NCI-H2107 treated with DMSO at 0.1 percent for 48 hours (cell line): ENCODE measurements at regions not wholly inside any gene's neighbourhood (a gene's known extent, or its start where the extent isn't known, plus 50 kb on each side); places are given as distances from the start of the nearest gene placed in this dataset.
A peak's percentile ranks its signal among the peaks of the same experiment; 100 is the strongest.

Experiments
- DNase-seq: peaks from one replicate; lab custom pipeline; 2025; ENCODE audit not compliant: unreplicated experiment; lab: John Stamatoyannopoulos, UW

DNA sequence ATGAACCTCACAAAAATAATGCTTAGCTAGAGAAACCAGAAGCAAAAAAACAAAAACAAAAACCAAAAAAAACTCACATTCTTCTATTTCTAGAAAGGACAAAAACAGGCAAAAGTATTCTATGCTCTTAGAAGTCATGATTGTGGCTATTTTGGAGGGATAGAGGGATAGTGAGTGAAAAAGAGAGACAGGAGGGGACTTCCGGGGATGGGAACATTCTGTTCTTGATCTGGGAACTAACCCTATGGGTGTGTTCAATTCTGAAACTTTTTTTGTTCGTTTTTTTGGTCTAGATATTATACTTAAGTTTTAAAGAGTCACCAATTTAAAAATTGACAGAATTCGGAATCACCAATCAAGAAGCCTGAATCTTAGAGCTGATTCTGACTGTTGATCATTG is 120.0 kb upstream of the TPM1 start:
- DNase-seq, result no peak

DNA sequence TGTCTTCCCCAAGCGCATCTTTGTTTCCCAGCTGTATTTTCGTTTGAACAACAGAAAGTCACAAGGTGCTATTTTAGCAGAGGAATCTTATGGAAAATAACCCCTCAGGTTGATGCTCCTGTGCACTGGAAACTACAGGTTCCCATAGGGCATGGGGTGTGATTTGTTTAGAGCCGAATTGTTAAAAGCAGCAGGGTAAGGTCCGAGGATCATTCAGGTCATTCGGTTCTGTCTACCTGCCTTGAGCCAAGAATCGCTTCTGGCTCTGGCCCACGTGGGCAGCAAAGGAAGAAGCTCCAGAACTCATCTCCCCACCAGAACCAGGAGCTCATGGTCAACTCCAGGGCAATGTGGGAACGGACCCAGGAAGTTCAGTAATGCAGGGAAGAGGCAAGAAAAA is 116.7 kb upstream of the TPM1 start:
- DNase-seq, result no peak

DNA sequence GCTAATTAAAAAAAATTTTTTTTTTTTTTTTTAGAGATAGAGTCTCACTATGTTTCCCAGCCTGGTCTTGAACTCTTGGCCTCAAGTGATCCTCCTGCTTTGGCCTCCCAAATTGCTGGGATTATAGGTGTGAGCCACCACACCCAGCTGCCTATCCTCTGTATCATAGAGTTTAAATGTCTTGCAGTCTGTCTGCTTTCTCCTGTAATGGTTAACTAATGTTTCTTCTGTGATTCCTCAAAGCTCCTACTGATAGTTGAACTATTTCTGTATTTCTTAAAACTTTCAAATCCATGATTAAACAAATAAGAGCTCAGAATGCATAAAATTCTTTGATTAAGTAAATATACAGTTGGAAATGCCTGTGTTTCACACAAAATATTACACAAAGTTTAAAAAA is 115.4 kb upstream of the TPM1 start:
- no peak for DNase-seq

DNA sequence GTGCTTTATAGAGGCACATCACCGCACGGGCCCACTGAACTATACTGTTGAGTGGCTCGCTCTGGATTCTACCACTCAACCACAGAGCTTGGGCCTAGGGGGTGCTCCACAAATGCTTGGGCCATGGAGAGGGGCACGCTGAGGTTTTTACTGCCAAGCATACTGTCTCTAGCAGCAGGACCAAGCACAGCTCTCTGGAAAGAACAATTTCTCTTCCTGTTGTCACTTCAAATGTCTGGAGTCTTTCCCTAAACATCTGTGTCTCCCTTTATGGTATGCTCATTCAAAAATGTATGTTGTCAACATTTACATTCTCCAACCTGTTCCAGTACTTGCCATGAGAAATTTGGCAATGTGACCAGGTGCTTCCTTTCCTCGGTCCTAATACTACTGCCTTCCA is 114.7 kb upstream of the TPM1 start:
- DNase-seq, result no peak

DNA sequence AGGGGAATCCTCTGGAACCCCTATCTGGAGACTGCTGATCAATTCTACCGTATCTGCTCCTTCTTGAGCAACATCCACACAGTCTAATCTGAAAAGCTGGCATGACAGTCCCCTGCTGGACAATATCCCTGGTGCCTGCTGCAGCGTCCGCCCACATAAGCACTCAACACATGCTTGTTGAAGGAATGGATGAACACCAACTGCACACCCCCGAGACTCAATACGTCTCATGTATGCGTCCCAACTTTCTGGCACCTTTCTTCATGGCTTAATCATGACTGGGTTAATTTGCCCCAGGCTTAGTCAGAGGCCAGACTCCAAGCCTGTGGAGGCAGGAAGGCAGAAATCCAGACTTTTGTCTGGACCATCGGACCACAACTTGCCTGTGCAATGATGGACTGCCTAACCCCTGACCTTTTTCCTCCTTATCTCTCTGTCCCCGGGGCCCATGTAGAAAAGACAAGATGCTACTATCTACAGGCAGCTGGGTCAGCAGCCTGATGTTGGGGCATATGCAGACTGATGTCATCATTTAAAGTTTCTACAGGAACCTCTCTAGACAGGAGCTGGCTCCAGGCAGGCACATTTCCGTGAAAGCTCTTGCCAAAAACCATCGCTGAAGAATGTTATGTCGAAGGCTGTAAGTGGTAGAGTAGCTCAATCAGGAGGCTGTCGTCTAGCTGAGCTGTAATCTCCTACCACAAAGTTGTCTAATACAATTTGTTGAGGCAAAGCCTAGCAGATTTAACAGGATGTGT is 114.1 kb upstream of the TPM1 start:
- DNase-seq, result no peak

DNA sequence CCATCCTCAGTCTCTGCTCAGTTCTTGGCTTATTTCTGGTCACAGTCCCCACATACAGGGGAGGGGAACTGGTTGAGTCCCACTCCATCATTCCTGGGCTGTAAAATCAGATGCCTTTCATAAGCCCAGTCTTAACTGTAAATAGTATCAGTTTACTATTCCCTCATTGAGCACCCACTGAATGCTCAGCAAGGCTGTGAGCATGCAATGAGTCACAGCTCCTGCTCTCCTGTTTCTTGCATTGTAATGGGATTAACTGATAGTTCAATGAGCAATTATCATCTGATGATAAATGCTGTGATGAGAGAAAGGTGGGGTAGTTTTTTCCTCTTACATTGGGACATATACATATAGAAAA is 113.6 kb upstream of the TPM1 start:
- no peak for DNase-seq

DNA sequence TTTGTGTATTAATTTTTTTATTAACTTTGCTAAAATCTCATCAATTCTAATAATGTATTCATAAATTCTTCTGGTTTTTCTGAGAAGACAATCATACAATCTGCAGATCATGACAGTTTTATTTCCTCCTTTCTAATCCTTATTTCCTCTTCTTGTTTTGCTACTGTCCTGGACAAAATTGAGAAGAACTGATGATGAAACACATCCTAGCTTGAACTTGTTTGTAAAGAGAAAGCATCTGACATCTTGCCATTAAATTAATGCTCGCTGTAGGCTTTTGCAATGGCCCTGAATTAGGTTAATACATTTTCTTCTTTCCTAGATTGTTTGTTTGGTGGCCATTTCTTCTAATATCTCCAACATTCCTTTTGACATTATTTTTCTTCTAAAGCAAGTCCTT is 110.9 kb upstream of the TPM1 start:
- DNase-seq, result no peak

DNA sequence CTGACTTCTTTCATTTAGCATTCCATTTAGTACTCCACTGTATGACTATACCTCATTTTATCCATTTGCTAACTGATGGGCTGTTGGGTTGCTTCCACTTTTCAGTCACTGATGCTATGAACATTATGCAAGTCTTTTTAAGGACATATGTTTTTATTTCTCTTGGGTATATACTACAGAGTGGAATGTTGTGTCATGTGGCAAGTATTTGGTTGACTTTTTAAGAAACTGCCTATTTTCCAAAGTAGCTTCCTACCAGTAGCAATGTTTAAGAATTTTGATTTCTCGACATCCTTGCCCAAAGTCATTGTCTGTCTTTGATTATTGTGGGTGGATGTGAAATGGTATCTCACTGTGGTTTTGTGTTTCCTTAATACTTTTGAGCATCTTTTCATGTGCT is 110.1 kb upstream of the TPM1 start:
- no peak for DNase-seq

DNA sequence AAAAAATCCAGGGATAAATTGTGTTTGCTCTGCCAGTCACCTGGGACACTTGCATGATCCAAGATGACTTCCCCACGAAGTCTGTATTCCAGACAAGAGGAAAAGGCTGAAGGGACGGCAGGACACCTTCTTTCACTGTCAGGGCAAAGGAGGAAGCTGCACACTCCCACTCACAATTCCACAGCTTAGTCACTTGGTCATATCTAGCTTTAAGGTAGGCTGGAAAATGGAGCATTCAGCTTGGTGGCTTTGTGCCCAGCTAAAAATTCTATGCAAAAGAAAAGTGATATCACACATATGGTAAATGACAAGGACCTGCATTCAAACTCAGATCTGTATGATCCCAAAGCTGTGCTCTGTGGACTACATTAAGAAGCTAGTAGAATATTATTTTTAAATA is 109.2 kb upstream of the TPM1 start:
- DNase-seq, result no peak

DNA sequence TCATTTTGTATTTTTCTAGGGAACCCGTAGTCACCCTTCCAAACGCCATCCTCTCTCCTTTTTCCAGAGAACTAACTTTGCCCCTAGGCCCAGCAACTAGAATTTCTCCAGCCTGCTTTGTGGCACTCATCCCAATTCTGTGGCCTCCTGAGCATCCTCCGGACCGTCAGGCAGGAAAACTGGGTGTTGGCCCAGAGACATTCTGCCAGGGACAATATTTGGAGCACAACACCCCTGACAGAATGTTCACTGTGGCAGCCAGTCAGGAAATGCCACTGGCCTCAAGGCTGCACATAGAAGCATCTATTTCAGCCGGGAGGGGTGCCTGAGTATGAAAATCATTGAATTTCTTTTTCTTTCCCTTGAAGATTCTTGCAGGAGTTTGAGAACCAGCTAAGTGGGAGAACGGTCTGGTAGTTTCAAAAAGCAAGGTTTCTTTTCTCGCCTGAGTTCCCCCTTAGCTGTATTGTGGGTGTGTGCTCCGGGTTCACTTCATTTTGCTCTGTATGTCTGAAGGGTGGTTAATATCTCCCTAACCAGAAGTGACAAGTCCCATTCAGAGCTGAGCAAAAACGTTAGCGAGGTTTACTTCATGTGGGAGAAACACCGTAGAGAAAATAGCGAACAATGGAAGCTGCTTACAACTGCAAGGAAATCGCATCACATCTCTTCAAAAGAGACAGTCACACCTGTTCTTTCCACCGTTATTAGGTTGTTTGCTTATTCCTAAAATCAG is 108.1 kb upstream of the TPM1 start:
- no peak for DNase-seq

DNA sequence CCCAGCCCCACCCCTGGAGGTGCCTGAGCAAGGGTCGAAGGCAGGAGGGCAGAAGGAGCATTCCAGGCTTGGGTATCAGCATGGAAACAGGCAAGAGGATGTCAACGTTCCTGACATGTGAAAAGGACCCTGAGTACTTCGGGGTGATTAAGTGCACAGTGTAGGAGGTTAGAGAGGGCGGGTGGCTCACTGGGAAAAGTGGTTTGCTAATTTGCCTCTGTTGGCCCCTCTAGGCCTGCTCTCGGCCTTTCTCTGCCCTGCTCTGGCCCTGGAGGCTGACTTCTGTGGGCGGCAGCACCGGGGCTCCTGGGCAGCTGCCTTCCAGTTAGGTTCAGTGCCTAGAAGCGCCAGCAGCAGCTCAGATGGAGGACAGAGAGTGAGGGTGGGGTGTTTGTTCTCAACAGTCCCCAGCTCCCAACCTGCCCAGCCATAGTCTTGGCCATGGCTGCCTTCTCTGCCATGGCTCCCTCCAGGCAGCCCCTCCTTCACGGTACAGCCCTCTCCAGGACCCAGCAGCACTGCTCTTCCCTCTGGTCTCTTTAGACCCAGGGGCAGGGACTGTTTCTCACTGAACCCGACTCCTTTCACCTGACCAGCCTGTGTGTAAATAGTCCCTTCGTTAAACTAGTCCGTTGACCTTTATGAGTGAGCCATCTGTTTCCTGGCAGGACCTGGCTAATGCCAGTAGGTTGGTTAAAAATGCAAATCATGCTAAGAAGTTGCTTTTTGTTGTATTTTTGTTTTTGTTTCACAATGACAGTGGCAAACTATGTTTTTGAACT is 107.1 kb upstream of the TPM1 start:
- DNase-seq, result no peak

DNA sequence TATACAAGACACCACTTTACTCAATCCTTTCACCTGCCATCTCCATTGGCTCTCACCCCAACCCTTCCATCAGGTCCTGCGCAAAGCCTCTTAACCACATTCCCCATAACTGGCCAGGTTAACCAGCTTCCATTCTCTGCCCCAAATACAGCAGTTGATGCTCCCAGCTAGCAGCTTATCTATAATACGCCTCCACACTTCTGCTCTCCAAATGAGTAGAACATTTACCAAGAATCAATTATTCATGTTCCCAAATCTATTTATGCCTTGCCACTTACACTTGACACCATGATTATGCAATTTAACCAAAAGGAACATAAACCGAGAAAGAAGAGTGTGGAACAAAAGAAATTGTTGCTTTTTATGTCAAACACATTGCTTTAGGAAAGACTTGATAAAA is 103.7 kb upstream of the TPM1 start:
- DNase-seq, result no peak

DNA sequence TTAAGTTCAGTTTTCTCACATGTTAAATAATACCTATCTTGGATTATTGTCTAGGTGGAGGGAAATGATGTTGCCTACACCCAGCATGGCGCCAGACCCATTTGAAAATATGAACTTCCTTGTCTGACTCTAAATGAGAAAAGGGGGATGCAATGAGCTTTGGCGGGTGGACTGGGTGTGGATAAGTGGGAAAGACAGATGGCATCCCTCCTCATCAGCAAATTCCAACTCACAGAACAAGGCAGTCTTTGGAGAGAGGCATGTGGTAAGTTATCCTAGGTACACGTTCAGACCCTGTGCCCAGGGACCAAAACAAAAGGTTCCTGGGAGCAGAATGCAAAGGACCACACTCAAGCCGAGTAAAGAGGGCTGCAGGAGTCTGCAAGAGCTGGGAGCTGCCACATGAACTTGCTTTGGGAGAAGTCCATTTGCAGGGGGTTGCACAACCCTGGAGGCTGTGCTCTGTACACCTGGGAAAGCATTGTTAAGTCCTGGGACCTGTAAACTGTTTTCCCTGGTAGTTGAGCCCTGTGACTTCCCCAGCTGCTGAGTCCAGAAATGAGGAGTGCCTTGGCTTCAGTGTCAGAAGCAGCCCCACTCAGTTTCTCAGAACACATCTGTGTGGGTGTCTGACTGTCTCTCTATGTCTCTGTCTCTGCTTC is 102.3 kb upstream of the TPM1 start:
- DNase-seq, result no peak

DNA sequence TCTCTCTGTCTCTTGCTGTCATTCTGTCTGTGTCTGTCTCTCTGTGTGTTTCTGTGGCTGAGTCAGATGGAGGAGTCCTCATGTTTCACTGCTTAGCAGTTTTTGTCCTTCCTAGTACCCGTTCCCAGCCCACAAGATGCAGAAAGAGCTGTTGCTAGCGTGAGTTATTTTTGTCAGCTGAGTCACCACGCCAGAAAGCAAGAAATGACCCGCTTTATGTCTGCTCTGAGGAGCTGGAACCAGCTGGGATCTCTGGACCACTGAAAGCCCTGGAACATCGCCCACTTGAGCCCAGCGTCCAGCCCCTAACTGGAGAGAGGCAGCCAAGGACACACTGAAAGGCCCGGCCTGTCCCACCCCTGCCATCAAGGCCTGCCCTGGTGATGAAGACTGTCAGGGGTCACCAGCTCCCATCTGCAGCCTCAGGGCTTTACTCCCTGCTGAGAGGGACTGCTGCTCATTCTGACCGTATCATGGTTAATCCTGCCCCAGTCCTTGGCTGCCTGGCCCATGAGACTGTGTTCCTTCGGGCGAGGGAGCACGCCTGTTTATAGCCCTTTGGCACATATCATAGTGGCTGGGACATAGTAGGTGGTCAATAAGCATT is 101.7 kb upstream of the TPM1 start:
- DNase-seq, result peak; percentile 7

DNA sequence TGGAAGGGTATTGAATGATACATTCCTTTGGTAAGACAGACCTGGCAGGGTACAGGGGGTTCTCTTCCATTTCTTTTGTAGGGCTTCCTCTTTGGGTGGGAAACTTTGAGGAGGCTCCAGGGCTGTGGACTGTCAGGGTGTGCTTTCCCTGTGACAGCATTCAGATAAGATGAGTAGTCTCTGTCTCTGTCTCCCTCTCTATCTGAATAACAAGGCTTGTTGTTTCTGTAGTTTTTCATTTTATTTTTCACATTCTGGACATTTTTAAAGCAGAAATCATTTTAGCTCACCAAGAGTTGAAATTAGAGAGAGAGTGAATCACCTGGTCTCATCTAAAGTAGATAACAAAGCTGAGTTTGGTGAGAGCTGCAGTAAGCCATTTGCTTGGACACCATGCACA is 100.8 kb upstream of the TPM1 start:
- DNase-seq, result no peak

DNA sequence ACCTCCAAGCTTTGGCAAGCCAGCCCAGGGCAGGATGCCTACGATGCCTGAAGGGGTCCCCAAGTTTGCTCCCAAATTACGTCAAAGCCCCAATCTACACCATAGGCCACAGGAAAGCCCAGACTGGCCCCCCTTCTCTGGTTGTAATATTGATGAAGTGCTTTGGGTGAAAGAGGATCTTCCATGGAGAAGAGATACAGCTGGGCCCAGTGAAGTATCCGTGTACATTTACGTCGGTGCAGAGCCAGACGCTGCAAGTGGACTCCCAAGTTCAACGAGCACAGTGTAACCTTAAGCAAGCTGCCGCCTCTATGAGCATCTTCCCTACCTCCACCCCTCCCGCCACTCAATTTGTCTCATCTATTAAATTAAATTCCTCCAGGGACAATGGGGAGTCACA is 100.1 kb upstream of the TPM1 start:
- no peak for DNase-seq

DNA sequence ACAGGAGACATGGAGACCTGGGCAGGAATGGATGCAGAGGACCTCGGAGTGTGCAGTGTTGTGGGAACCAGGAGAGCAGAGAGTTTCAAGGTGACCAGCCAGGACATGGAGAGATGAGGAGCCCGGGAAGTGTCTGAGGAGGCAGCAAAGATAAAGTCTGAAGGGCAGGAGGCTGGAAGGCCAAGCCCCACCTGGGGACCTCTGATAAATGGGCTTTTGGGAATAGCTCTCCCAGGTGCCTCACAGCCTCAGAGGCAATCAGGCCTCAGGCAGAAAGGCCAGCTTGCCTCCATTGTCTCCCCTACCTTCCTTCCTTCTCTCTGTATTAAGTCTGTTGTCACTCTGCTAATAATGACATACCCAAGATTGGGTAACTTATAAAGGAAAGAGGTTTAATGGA is 97.5 kb upstream of the TPM1 start:
- no peak for DNase-seq

DNA sequence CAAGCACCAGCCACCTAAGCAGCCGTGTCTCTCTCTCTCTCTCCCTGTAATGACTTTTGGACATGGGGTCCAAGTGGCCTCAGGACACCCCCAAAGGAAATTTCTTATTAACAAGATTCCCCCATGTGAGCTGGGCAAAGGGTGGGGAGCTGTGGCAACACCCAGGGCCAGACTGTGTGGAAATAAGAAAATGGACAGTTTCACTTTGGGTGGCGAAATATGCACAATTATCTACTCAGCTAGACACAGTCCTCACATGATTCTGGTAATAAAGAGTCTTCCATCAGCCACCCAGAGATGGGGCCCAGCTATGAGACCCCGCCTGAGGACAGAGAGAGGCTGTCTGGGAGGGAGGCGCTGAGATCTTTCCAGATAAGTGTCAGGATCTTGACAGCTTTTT is 96.8 kb upstream of the TPM1 start:
- DNase-seq, result no peak

DNA sequence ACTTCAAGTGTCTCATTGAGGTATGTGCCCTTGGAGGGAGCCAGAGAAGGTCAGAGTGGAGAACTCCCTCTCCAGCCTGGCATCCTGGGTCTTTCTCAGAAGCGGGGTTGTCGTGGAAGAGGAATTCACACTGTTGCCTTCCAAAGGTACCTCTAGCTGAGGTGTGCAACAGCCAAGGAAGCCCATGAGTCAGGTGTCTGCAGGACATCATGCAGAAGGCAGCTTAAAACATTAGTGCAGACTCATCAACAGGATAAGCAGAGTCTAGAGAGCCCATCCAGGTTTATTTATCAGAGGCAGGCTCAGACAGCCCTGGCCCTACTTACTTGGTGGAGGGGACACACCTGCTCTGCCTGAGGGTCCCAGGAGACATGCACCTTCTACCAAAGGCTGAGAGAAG is 95.6 kb upstream of the TPM1 start:
- DNase-seq, result no peak

DNA sequence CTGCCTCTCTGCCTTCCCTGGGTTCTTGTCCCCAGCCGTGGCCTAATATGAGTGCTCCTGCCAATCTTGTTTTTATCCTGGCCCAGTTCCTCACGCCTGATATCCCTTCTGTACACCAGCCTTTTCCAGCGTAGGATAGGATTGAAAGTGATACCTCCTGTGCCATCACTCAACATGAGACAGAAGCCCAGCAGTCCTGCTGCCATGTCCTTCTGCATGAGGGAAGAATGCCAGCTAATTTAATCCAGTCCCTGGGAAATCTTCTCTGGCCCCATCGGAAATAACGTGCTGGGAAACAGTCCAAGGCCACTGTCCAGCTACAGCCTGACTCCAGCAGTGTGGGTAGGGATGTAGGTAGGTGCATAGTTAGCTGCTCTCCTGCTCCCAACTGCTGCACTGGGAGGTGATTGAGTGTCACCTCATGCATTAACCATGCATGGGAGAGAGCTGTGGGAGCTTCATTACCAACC is 92.0 kb upstream of the TPM1 start:
- DNase-seq, result no peak

DNA sequence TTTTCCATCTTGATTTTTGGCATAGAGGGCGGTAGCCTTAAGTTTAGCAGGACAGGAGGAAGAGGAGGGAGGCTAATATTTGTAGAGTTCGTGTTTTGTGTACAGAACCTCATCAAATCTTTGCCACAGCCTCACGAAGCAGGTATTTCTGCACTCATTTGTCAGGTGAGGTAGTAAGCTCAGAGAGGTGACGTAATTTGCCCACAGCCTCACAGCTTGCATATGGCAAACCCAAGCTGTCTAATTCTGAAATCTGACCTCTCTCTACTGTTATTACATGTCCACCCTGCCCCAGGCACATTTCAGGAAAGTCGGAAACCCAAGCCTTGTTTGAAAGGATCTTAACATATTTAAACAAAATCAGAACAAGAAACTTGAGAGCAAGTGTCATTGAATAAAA is 91.1 kb upstream of the TPM1 start:
- no peak for DNase-seq
